ENCODE measurements at regions not wholly inside any gene's neighbourhood (a gene's known extent, or its start where the extent isn't known, plus 50 kb on each side); places are given as distances from the start of the nearest gene placed in this dataset.
A peak's percentile ranks its signal among the peaks of the same experiment; 100 is the strongest.

- DNase-seq (ENCODE audit: low spot score), result no peak
Measured at GRCh38 chr11:8826139-8826786, 84.7 kb upstream of the AKIP1 start.

GRCh38 chr11:8826901-8827560 is 84.0 kb upstream of the AKIP1 start:
- no peak for DNase-seq (ENCODE audit: low spot score)

- DNase-seq (ENCODE audit: low spot score), result no peak
Measured at GRCh38 chr11:8828046-8828445, 82.9 kb upstream of the AKIP1 start.

- DNase-seq (ENCODE audit: low spot score), result no peak
Measured at GRCh38 chr11:8828580-8829361, 82.2 kb upstream of the AKIP1 start.

GRCh38 chr11:8829556-8829955 is 81.4 kb upstream of the AKIP1 start:
- DNase-seq (ENCODE audit: low spot score), result no peak

- no peak for DNase-seq (ENCODE audit: low spot score)
Measured at GRCh38 chr11:8830641-8831040, 80.3 kb upstream of the AKIP1 start.

GRCh38 chr11:8831861-8832260 is 79.1 kb upstream of the AKIP1 start:
- no peak for DNase-seq (ENCODE audit: low spot score)

- DNase-seq (ENCODE audit: low spot score), result peak; percentile 83
Measured at GRCh38 chr11:8832571-8833260, 78.3 kb upstream of the AKIP1 start.

GRCh38 chr11:8833568-8834315 is 77.2 kb upstream of the AKIP1 start:
- DNase-seq (ENCODE audit: low spot score), result no peak

GRCh38 chr11:8834379-8834778 is 76.6 kb upstream of the AKIP1 start:
- no peak for DNase-seq (ENCODE audit: low spot score)

- DNase-seq (ENCODE audit: low spot score), result no peak
Measured at GRCh38 chr11:8838248-8838647, 72.7 kb upstream of the AKIP1 start.

GRCh38 chr11:8839306-8839956 is 71.6 kb upstream of the AKIP1 start:
- no peak for DNase-seq (ENCODE audit: low spot score)

- no peak for DNase-seq (ENCODE audit: low spot score)
Measured at GRCh38 chr11:8839957-8840945, 70.7 kb upstream of the AKIP1 start.

- no peak for DNase-seq (ENCODE audit: low spot score)
Measured at GRCh38 chr11:8841899-8842298, 69.1 kb upstream of the AKIP1 start.

- no peak for DNase-seq (ENCODE audit: low spot score)
Measured at GRCh38 chr11:8858808-8859207, 52.2 kb upstream of the AKIP1 start.

All from cerebellar cortex (tissue), 1 donor.